Omental fat pad (tissue), 3 donors: ENCODE measurements at regions not wholly inside any gene's neighbourhood (a gene's known extent, or its start where the extent isn't known, plus 50 kb on each side); places are given as distances from the start of the nearest gene placed in this dataset.

ENCODE experiments used
- ATAC-seq: fragments of 150-250 bp; one replicate; pipeline ENCODE4 v1.9.1; 2016; ENCODE audit warnings: mild to moderate bottlenecking, moderate library complexity; ENCODE audit not compliant: low FRiP score
- DNase-seq: peaks from one replicate; pipeline ENCODE4 v3.0.0-alpha.2; 2019; ENCODE audit warnings: low spot score
- TF ChIP-seq, protein P1 (sequence below), 3 donors: fragments of 450-650 bp; IDR thresholded peaks; one replicate each; pipeline ENCODE4 v1.5.1; 2016 to 2017; ENCODE audit warnings: antibody characterized with exemption in 3 of 3, mild to moderate bottlenecking in 3 of 3, moderate library complexity in 2 of 3

DNA sequence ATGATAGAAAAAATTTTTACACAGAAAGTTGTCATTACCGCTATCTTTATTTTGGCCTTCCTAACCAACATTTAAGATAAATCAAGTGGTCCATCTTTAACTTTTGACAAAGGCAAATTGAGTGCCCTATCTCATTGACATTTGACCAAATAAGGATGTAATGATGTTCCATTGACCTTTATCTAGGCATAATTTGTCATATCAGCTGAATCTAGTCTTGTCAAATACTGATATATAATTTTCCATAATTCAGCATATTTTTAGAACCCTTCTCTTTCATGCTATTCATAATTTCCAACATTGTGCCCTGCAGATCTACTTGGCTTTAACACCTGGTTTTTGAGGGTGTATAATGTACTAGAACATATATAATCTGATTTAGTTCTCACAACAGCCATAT, 63.8 kb downstream of the XCL1 start:
- DNase-seq (no peak), ATAC-seq (no peak)
- TF ChIP-seq, protein P1, sequence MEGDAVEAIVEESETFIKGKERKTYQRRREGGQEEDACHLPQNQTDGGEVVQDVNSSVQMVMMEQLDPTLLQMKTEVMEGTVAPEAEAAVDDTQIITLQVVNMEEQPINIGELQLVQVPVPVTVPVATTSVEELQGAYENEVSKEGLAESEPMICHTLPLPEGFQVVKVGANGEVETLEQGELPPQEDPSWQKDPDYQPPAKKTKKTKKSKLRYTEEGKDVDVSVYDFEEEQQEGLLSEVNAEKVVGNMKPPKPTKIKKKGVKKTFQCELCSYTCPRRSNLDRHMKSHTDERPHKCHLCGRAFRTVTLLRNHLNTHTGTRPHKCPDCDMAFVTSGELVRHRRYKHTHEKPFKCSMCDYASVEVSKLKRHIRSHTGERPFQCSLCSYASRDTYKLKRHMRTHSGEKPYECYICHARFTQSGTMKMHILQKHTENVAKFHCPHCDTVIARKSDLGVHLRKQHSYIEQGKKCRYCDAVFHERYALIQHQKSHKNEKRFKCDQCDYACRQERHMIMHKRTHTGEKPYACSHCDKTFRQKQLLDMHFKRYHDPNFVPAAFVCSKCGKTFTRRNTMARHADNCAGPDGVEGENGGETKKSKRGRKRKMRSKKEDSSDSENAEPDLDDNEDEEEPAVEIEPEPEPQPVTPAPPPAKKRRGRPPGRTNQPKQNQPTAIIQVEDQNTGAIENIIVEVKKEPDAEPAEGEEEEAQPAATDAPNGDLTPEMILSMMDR (IDR thresholded peaks at IDR 0.05): no peak

DNA sequence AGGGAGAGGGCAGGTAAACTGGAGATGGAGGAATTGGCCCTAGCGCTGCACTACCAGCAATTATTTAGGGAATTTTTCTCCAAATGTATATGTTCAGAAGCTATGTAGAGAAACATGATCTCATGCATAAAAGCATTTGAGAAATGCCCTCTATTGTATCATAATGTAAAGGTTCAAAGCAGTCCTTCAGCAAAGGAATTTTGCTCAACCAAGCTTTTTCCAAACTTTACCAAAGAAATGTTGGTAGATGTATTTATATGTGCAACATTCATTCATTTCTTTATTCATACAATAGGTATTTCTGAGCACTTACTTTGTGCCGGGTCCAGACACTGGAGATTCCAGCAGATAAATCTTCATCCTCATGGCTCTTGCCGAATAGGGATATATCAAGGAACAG, 64.4 kb downstream of the XCL1 start:
- TF ChIP-seq, protein P1 (IDR thresholded peaks at IDR 0.05): no peak
- DNase-seq (no peak), ATAC-seq (no peak)

DNA sequence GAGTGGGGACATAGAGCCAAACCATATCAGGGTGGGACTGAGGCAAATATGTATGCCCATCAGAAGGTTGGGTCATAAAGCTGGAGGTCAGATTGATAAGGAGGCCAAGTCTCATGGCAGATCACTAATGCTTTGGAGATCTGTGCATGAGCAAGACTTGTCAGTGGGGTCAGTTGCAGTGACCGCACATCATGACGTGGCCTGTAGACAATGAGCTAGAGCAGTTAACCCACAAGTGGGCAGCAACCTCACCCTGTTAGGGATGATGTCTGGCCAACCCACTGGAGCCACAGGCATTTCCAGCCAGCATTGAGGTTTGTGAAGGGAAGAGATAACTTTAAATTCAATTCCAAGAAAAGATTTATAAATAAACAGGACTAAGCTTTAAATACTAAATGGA, 66.7 kb downstream of the XCL1 start:
- ATAC-seq (no peak), DNase-seq (no peak)
- TF ChIP-seq, protein P1 (IDR thresholded peaks at IDR 0.05): no peak
